GM18868 (cell line): ENCODE measurements at regions not wholly inside any gene's neighbourhood (a gene's known extent, or its start where the extent isn't known, plus 50 kb on each side); places are given as distances from the start of the nearest gene placed in this dataset.

Experiments
- ATAC-seq: cut with Tn5 transposase; IDR thresholded peaks from one replicate; pipeline ENCODE4 v1.9.1; 2021; ENCODE audit warnings: mild to moderate bottlenecking, moderate library complexity; ENCODE audit not compliant: unreplicated experiment

- ATAC-seq: no peak
Measured at GRCh38 chr2:220153118-220153517, 525.7 kb downstream of the SLC4A3 start.

- ATAC-seq: no peak
Measured at GRCh38 chr2:220154304-220154703, 526.9 kb downstream of the SLC4A3 start.

GRCh38 chr2:220157312-220157711 lies 529.9 kb downstream of the SLC4A3 start:
- no peak for ATAC-seq

GRCh38 chr2:220159738-220160137 lies 532.3 kb downstream of the SLC4A3 start:
- no peak for ATAC-seq

- ATAC-seq: no peak
Measured at GRCh38 chr2:220162320-220162719, 534.9 kb downstream of the SLC4A3 start.

- ATAC-seq: no peak
Measured at GRCh38 chr2:220163486-220163885, 536.1 kb downstream of the SLC4A3 start.

GRCh38 chr2:220165401-220165800 lies 538.0 kb downstream of the SLC4A3 start:
- no peak for ATAC-seq

GRCh38 chr2:220166616-220167015 lies 539.2 kb downstream of the SLC4A3 start:
- no peak for ATAC-seq

GRCh38 chr2:220167956-220168355 lies 540.5 kb downstream of the SLC4A3 start:
- no peak for ATAC-seq

GRCh38 chr2:220168891-220169546 lies 541.6 kb downstream of the SLC4A3 start:
- no peak for ATAC-seq

- no peak for ATAC-seq
Measured at GRCh38 chr2:220174826-220175225, 547.4 kb downstream of the SLC4A3 start.

- ATAC-seq: no peak
Measured at GRCh38 chr2:220175967-220176366, 548.5 kb downstream of the SLC4A3 start.

- ATAC-seq: no peak
Measured at GRCh38 chr2:220178991-220179695, 551.7 kb downstream of the SLC4A3 start.

GRCh38 chr2:220181165-220181564 lies 553.7 kb downstream of the SLC4A3 start:
- ATAC-seq: no peak

GRCh38 chr2:220182790-220183189 lies 555.4 kb downstream of the SLC4A3 start:
- ATAC-seq: no peak

- ATAC-seq: no peak
Measured at GRCh38 chr2:220185766-220186305, 558.4 kb downstream of the SLC4A3 start.

- no peak for ATAC-seq
Measured at GRCh38 chr2:220188031-220188430, 560.6 kb downstream of the SLC4A3 start.

GRCh38 chr2:220191031-220191430 lies 563.6 kb downstream of the SLC4A3 start:
- no peak for ATAC-seq

- ATAC-seq: no peak
Measured at GRCh38 chr2:220191737-220192136, 564.3 kb downstream of the SLC4A3 start.

- ATAC-seq: no peak
Measured at GRCh38 chr2:220192994-220193753, 565.7 kb downstream of the SLC4A3 start.
